ENCODE measurements at regions not wholly inside any gene's neighbourhood (a gene's known extent, or its start where the extent isn't known, plus 50 kb on each side); places are given as distances from the start of the nearest gene placed in this dataset.

DNA sequence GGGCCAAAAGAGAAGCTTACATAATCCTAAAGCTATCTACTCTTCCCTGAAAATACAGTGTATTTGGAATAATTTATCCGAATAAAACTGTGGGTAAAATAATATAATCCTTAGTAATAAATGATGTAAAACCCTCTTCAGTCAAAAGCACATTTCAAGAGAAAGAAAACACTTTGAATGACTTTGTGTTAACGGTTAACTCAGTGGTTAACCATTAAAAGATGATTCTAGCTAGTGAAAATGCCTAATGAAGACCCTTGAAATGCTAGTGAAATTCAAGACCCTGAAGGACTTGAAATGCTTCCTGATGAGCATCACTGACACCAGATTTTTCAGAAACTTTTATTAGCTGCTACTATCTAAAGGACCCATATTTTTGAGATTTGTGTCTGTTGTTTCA lies 70.7 kb downstream of the COX7C start:
- TF ChIP-seq CTCF (IDR thresholded peaks at IDR 0.05) (no peak), POLR2A (IDR thresholded peaks at IDR 0.05) (no peak)

Measured in lower leg skin (tissue), 3 donors.